Activated T-helper 9 cell treated with anti-CD3 and anti-CD28 coated beads, Interleukin-2, amount 50 U/mL, for 16 hours (primary cell): ENCODE measurements at regions not wholly inside any gene's neighbourhood (a gene's known extent, or its start where the extent isn't known, plus 50 kb on each side); places are given as distances from the start of the nearest gene placed in this dataset.
"Not testable (repeated sequence)": the region's sequence is repeated elsewhere in the genome, so short reads cannot be mapped to it uniquely, and the experiment has no call there.

Source experiments
- DNase-seq: peaks from one replicate; pipeline ENCODE4 v3.0.0-alpha.2; 2020; ENCODE audit warnings: low read depth

GRCh38 chr6:139960671-139961070, 586.2 kb upstream of the CITED2 start:
- DNase-seq: no peak

GRCh38 chr6:139955366-139956155, 581.1 kb upstream of the CITED2 start:
- no peak for DNase-seq

DNA sequence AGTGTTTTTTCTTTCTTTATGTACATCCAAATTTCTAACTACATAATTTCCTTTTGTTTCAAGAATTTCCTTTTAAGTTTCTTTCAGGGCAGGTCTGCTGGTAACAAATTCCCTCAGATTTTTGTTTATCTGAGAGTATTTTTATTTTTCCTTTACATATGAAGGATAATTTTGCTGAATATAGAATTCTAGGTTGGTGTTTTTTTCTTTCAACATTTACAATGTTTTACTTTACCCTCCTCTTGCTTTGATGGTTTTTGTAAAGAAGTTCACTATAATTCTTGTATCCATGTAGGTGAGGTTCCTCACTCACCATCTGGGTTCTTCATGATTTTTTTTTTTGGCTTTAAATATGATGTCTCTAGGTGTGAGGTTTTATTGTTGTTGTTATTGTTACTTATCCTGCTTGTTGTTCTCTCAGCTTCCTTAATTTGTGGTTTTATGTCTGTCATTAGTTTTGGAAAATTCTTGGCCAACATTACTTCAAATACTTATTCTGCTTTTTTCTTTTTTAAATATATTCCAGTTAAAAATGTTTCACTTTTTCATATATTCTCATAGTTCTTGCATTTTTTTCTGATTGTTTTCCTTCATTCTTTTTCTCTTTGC, 580.1 kb upstream of the CITED2 start:
- no peak for DNase-seq

GRCh38 chr6:139953780-139954179, 579.3 kb upstream of the CITED2 start:
- not testable (repeated sequence) for DNase-seq

GRCh38 chr6:139951172-139951571, 576.7 kb upstream of the CITED2 start:
- DNase-seq: no peak

GRCh38 chr6:139944976-139945375, 570.5 kb upstream of the CITED2 start:
- no peak for DNase-seq

DNA sequence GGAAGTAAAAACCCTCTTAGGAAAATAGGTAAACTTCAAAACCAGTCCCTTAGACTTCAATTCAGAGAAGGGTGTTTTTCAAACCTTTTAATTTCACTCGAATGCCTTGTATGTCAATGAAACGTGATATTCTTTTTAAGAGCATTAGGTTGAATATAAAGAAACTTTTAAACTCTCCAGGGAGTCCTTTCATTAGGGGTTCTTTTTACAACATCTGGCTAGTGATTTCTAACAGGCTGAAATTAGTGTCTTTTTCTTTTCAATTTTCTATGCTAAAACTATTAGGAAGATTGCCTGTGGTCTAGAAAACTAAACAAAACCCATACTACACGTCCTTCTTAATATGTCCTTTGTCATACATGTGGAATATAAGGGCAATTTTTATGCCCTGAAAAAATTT, 569.7 kb upstream of the CITED2 start:
- no peak for DNase-seq

DNA sequence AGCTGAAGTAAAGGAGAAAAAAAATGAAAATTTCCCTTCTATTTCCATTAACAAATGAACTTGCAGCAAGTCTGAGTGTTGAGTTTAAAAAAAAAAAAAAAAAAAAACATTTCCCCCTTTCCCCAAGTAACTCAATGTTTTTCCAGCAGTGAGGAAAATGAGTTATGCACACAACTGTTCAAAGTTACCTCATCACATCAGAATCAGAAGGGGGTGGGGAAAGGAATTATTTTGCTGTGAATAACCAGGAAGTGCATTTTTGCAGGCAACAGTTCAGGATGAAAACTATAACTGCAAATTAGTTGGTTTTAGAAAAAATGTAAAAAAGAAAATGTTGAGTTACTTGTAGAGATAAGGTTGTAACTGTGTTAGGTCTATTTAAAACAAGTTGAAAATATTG, 568.9 kb upstream of the CITED2 start:
- no peak for DNase-seq

DNA sequence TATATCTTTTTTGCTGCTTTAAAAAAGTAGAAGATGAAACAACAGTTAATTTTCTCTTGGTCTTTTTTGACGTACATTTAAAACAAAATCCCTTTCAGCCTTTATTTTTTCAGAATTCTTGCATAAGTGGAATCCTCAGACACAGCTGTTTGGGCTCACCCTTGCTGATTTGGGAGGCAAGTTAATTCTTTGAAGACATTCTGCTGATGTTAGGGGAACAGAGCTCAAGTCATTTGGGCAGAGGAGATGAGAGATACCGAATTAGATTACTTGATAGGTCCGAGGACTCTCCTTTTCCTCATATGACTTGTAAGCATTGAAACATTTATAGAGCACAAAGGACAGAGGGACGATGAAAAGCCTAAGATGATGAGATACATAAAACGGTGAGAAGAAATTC, 567.9 kb upstream of the CITED2 start:
- DNase-seq: no peak

- DNase-seq: no peak
These were observed 567.4 kb upstream of the CITED2 start for GRCh38 chr6:139941826-139942225.

DNA sequence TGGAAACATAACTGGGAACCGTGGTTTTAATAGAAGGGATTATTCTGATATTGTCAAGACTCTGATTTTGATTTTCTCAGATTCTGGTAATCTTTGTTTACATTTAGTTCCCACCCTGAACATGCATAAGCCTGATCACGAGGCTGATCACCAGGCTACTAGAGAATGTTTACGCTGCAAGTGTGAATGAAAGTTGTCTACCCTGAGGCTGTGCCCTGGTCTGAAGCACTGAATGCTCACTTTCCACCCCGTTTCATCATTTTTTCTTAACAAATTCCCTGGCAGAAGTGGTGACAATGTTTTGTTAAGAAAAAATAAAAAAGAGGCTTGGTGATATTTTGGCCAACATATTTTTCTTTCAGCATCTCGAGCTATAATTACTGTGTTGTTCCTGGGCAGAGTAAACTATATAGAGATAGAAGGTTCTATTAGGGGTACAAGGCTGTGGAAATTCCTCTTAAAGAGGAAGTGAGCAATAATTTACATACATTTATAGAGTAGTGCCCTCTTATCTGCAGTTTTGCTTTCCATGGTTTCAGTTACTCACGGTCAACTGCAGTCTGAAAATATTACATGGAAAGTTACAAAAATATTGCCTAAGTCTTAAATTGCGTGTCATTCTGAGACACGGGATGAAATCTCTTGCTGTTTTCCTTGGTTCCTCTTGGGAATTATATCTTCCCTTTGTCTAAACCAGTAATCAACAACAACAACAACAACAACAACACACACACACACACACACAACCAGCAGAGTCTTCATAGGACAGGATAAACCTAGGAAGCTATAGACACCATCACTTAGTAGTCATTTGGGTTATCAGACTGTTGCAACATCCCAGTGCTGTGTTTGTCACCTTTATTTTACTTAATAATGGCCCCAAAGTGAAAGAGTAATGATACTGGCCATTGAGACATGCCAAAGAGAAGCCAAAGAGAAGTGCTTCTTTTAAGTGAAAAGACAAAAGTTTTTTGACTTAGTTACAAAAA, 566.6 kb upstream of the CITED2 start:
- no peak for DNase-seq

DNA sequence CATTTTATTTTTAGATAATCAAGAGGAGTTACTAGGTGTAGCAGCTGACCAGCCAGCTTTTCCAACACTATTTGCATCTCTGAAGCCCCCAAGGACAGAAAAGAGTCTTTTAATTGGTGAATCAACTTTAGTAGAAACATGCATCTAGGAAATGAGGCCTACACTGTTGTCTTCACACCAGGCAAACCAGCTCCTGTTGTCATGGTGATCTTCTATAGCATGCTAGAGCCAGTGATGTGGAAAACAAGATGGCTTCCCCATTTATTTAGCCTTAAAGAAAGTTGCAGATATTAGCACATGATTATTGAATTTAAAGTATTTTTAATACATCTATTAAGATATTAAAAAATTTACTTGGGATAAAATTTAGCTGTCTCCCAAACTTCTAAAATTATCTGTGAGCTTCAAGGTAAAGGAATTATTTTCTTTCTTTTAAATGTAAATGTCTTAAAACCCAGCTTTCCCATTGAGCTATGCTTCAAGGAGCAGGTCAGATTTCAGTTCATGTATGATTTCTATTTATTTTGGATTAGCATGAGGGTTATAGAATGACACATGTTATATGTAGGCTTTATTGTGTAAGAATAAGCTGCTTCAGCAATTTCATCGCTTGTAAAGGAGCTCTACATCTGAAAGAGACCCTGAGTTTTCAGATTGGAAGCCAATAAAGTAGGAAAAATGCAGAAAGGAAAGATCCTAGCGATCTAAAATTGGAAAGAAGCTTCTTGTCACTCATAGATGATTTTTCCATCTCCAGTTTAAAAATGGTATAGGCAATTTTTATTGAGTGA, 564.9 kb upstream of the CITED2 start:
- DNase-seq: no peak

- DNase-seq: no peak
These were observed 558.2 kb upstream of the CITED2 start for GRCh38 chr6:139932671-139933070.

- no peak for DNase-seq
These were observed 557.3 kb upstream of the CITED2 start for GRCh38 chr6:139931747-139932146.

GRCh38 chr6:139927742-139928305, 553.4 kb upstream of the CITED2 start:
- DNase-seq: no peak

GRCh38 chr6:139927236-139927635, 552.8 kb upstream of the CITED2 start:
- DNase-seq: no peak

DNA sequence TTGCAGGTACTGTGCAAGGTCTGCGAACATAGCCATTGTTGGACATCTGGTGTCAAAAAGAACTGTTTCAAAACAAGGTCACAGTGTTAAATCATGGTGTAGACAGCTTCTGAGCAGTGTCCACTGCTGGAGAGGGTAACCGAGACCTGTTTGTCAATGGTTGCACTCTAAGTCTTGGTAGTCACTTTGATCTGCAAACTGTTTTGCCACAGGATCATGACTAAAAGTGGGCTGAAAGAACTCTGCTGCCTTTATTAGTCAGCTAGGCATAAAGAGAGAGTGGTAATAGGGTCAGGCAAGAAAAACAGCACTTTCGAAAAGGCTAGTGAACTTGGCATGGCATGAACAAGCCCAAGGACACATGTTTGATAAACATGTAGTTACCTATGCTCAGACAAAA, 552.3 kb upstream of the CITED2 start:
- no peak for DNase-seq

- no peak for DNase-seq
These were observed 551.6 kb upstream of the CITED2 start for GRCh38 chr6:139925894-139926641.

DNA sequence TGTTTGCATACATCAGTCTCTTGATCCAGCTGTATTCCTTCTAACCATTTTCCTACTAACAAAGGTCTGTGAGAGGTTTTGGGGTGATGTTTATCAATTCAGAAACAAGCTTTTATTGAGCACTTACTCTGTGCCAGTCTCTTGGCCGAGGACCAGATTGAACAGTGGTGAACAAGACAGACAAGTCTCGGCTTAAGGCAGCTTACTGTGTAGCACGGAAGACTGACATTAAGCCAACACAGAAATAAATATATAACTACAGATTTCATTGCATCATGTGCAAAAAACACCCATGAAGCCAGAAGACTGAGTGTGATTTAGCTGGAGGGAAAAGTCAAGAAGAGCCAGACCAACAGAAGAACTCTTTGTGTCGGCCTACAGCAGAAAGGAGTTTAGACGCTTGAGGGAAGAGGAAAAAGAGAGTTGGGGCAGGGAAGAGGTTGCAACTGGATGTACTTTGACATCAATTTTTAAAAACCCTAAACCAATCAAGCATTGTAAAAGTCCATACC, 549.6 kb upstream of the CITED2 start:
- no peak for DNase-seq

DNA sequence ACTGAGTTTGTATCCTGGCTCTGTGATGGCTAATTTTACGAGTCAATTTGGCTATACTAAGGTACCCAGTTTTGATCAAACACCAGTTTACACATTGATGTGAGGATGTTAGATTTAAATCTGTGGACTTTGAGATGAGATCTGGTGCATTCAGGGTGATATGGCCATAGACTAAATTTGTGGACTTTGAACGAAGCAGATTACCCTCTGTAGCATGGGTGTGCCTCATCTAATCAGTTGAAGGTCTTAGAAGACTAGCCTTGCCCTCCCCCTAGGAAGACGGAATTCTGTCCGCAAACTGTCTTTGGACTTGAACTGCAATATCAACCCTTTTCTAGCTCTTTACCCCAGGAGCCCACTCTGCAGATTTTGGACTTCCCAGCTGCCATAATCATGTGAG, 547.8 kb upstream of the CITED2 start:
- no peak for DNase-seq

DNA sequence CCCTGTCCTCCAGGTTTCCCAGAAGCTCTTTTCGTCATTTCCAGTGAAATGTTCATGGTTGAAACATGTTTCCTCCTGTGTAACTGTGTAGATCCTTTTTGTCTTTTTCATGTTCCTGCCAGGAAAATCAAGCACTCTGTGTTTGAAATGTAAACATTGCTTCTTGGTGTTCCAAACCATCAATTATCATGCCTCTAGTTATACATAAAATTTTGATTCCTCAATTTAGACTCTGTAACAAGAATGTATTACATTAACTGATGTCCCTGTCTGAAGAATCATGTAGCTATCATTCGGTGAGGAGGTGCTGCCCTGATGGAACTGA, 546.3 kb upstream of the CITED2 start:
- DNase-seq: no peak
